ENCODE measurements at regions not wholly inside any gene's neighbourhood (a gene's known extent, or its start where the extent isn't known, plus 50 kb on each side); places are given as distances from the start of the nearest gene placed in this dataset.

DNA sequence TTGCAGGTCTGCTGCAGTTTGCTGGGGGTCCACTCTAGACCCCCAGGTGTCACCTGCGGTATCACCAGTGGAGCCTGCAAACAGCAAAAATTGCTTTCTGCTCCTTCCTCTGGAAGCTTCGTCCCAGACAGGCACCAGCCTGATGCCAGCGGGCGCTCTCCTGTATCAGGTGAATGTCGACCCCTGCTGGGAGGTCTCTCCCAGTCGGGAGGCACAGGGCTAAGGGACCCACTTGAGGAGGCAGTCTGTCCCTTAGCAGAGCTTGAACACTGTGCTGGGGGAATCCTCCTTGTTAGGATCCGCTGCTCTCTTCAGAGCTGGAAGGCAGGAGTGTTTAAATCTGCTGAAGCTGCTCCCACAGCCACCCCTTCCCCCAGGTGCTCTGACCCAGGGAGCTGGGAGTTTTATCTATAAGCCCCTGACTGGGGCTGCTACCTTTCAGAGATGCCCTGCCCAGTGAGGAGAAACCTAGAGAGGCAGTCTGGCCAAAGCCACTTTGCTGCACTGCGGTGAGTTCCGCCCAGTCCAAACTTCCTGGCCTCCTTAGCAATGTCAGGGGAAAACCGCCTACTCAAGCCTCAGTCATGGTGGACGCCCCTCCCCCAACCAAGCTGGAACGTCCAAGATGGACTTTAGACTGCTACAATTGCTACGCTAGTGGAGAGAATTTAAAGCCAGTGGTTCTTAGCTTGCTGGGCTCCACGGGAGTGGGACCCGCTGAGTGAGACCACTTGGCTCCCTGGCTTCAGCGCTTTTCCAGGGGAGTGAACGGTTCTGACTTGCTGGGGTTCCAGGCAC, 652.5 kb downstream of the KCNJ3 start:
- DNase-seq (ENCODE audit: extremely low read depth, low read depth, low spot score): no peak

DNA sequence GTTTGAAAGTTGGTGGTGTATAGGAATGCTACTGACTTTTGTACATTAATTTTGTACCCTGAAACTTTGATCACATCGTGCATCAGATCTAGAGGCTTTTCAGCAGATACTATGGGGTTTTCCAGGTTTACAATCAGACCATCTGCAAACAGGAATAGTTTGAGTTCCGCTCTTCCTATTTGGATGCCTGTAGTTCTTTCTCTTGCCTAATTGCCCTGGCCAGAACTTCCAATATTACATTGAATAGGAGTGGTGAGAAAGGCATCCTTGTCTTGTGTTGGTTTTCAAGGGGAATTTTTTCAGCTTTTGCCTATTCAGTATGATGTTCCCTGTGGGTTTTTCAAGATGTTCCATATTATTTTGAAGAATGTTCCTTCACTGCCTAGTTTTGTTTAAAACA, 633.5 kb downstream of the KCNJ3 start:
- no peak for DNase-seq (ENCODE audit: extremely low read depth, low read depth, low spot score)

DNA sequence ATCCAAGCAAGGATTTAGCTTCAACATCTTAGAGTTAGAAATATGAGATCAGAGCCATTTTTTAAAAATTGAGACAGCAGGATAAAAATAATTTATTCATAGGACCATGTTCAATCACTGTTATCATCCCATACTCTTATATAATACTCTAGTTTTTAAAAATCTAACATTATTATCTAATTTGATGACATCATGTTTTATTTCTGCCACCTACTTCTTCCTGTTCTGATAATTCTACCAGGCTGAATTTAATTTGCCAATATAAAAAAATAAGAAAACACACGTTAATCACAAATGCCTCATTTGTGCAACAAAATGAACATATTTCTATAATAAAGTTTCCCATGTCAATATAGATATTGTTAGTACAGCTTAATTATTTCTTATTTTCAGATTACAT, 621.7 kb downstream of the KCNJ3 start:
- no peak for DNase-seq (ENCODE audit: extremely low read depth, low read depth, low spot score)

DNA sequence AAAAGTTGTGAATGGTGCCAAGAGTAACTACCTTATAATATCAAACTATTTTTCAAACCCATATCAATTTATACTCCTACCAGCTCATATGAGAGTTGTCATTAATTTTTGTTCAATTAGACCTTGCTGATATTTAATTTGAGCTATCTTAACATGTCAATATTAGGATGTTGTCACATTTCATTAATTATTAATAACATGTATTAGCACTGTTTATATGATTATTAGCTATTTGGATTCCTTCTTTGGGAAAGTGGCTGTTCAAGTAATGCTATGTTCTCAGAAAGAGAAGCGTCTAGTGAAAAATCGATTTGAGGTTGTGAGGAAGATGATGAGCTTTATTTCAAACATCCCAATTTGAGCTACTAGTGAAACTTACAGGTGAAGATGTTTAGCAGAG, 620.2 kb downstream of the KCNJ3 start:
- no peak for DNase-seq (ENCODE audit: extremely low read depth, low read depth, low spot score)

DNA sequence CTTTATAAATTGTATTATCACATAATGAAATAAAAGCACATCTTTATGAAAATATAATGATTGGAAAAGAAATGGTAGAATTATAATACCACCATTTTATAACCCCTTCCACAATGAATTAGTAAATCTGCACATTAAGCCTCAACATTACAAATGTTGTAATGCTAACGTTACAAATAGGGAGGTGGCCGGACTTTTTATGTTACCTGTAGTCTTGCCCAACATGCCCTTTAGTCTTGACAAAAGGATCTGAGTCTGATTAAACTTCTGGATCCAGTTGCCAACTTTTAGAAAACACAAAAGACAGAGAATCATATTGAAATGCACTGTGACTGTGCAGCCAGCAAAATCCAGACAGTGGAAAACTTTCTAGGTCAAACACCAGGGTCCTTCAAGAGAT, 617.3 kb downstream of the KCNJ3 start:
- no peak for DNase-seq (ENCODE audit: extremely low read depth, low read depth, low spot score)

DNA sequence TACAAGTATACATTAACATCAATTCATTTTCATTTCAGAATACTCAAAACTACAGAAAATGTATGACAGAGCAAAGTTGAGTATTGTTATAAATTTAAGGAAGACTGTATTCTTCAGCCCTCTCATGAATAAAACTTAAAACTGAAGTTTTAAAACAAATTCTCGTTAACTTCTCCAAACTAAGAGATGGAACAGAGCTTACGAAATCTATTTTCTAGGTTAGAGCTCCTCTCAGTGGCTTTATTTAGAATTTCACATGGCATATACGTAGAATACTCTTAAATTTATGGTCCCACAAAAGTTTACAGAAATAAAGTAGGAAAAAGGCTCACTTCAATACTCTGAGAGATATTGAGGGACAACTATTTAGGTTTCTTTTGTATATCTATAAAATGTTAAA, 612.1 kb downstream of the KCNJ3 start:
- DNase-seq (ENCODE audit: extremely low read depth, low read depth, low spot score): peak; percentile 3

DNA sequence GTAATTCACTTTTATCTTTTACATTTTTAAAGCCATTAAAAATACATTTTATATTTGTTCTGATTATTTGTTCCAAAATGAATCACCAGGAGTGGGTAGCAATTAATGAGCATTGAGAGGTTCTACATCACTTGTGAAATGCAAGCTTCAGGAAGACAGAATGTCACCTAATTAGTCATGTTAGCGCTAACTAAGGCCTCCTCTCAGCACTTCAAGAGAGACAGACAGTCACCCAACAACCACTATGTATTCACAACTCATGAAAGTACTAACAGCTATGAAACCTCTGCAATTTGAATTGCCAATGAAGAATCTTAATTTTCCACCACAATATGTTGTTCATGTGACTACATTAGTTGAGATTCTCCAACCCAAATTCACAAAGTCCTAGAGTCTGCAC, 611.0 kb downstream of the KCNJ3 start:
- no peak for DNase-seq (ENCODE audit: extremely low read depth, low read depth, low spot score)

DNA sequence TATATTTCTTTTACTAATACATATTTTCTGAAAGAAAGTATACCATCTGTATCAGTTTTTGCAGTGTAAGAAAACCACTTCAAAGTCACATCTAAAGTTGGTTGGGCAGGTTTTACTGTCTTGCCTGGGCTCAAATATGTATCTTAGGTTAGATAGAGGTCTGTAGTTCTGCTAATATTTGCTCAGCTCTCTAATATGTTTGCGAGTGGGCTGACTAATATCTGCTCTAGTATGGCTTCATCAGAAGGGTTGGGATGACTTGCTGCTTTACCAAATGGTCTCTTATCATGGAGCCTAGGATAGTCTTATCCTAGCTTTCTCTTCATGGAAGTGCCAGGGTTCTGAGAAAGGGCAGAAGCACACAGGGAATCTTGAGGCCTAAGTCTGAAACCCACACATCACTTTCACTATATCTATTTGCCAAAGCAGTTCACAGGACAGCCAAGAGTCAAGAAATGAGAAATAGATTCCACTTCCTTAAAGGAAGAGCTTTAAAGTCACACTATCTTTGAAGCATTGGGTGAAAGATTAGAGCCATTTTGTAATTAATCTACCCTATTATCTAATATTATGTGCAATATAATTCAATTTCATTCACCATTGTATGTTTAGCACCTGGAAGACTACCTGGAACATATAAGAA, 610.0 kb downstream of the KCNJ3 start:
- no peak for DNase-seq (ENCODE audit: extremely low read depth, low read depth, low spot score)

DNA sequence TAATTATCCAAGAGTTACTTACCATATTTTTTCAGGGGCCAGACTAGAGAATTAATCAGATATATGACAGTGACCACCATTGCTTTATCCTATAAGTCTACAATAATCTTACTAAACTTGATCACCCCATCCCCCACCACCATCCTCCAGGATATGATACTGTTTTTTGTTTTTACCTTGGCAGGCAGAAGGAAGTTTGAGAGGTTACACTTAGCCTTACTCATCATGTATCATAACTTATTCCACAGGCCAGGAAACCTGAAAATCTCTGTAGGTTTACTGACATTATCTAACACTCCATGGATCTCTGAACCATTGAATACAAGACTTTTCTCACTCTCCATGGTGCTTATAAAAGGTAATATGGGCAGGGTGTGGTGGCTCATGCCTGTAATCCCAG, 602.7 kb downstream of the KCNJ3 start:
- no peak for DNase-seq (ENCODE audit: extremely low read depth, low read depth, low spot score)

DNA sequence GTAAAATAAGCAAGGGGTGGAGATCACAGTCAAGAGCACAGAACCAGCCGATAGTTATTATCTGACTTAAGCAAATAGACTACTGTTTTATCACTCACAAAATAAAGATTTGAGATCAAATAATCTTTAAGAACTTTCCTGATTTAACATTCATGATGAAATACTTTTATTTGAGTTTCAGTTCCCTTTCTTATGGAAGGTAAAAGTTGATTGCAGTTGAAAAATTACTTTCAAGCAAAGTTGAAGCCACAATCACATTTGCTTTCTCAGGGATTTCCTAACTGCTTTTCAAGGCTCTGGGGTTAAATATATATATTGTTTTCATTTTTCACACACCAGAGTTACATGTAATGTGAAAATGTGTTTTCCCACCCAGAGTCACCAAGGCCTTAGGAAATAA, 599.5 kb downstream of the KCNJ3 start:
- DNase-seq (ENCODE audit: extremely low read depth, low read depth, low spot score): no peak

DNA sequence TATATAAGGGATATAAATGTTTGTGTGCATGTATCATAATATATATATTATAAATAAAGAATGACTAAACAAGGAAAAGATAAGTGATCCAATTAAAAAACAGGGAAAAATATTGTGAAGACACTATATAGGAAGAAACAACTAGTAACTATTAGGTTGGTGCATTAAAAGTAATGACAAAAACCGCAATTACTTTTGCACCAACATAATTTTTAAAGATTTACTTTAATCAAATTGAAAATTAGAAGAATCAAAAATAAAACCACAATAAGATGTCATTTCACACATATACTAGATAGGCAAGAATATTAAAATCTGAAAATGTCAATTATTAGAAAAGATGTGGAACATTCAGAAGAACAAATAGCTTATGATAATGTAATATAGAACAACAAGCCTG, 595.9 kb downstream of the KCNJ3 start:
- no peak for DNase-seq (ENCODE audit: extremely low read depth, low read depth, low spot score)

DNA sequence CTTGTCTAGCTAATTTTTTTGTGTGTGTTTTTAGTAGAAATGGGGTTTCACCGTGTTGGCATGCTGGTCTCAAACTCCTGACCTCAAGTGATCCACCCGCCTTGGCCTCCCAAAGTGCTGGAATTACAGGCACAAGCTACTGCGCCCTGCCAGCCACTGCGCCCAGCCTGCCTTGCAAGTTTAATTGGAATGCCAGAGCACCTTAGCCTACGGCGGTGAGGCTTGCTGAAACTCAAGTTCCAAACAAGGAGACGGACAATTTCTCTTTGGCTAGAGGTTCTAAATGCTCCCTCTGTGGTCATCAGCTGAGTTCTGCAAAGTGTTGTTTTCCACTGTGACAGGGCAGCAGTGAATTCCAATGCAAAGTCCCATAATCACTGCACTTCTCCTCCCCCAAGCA, 583.4 kb downstream of the KCNJ3 start:
- DNase-seq (ENCODE audit: extremely low read depth, low read depth, low spot score): no peak

DNA sequence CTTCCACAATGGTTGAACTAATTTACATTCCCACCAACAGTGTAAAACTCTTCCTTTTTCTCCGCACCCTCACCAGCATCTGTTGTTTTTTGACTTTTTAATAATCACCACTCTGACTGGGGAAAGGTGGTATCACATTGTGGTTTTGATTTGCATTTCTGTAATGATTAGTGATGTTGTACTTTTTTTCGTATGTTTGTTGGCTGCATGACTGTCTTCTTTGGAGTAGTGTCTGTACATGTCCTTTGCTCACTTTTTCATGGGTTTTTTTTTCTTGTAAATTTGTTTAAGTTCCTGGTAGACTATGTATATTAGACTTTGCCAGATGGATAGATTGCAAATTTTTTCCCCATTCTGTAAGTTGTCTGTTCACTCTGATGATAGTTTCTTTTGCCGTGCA, 574.8 kb downstream of the KCNJ3 start:
- no peak for DNase-seq (ENCODE audit: extremely low read depth, low read depth, low spot score)

DNA sequence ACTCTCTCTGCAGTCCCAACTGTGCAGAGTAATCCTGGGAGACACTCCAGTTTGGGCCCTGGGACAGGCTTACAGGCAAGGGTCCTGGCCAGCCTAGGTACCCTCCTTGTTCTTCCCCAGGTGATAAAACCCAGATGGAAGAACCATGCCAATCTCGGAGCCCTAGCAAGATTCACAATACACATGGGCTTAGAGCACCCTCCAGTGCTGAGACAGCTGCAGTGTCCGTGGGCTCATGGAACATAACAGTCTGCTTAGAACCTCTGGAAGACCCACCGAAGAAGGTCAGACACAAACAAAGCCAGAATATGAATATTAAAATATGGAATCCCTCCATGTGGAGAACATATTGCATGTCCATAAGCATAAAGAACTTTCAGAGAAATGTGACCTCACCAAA, 568.1 kb downstream of the KCNJ3 start:
- DNase-seq (ENCODE audit: extremely low read depth, low read depth, low spot score): no peak

DNA sequence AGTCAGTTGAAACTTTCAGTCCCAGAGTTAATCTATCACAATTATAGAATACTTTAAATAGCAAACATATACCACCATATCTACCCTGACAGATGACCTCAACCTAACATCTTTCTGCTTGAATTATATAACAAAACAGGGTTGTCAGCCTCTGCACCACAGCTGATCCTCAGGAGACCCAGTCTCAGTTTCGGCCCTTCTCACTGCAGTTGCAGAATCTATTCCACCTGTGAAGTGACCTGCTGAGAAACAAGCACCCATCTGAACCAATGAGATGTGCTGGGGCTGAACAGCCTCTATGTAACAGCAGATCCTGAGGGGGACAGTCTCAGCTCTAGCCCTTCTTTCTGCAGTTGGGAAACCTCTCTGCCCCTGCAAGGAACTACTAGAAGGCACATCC, 567.6 kb downstream of the KCNJ3 start:
- DNase-seq (ENCODE audit: extremely low read depth, low read depth, low spot score): no peak

DNA sequence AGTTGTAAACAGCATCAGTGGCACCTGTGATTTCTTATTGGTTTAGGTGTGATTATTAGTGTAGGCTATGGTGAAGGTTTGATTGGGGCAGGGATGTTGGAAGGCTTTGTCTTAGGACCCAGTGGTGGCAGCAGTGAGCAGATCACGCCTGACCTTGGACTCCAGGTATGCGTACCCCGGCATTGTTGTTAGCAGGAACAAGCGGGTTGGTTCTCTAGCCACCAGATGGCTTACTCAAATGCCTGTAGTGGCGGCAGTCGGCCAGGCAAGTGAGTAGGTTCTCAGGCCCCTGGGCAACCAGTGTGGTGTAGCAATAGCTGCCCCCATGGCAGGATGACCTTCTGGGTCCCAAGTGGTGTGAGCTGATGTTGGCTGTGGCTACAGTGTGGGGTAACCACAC, 558.3 kb downstream of the KCNJ3 start:
- DNase-seq (ENCODE audit: extremely low read depth, low read depth, low spot score): no peak

DNA sequence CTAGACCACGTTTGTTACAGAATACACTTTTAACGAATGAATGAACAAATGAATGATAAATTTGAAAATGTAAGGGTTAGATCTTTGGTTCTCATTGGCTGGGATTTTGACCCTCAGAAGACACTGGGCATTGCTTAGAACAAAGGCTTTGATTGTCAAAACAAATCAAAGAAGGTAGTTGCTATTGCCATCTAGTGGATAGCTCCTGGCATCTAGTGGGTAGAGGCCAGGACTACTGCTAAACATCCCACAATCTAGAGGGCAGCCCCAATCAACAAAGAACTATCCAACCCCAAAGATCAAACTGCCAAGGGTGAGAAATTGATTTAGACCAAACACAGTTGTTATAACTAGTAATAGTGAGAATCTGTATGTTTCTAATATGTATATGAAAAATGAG, 552.3 kb downstream of the KCNJ3 start:
- peak; percentile 4 for DNase-seq (ENCODE audit: extremely low read depth, low read depth, low spot score)

DNA sequence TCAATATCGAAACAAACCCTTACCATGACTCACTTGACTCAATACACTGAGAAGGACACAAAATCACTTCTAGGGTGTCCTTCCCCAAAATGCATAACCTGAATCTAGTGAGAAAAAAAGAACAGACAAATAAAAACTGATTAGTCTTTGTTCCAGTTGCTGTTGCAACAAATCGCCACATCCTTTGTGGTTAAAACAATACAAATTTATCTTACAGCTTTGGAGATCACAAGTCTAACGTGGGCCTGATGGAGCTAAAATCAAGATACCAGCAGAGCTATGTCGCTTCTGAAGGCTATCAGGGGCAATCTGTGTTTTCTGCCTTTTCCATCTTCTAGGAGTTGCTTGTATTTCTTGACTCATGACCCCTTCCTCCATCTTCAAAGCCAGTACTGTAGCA, 541.7 kb downstream of the KCNJ3 start:
- DNase-seq (ENCODE audit: extremely low read depth, low read depth, low spot score): no peak

DNA sequence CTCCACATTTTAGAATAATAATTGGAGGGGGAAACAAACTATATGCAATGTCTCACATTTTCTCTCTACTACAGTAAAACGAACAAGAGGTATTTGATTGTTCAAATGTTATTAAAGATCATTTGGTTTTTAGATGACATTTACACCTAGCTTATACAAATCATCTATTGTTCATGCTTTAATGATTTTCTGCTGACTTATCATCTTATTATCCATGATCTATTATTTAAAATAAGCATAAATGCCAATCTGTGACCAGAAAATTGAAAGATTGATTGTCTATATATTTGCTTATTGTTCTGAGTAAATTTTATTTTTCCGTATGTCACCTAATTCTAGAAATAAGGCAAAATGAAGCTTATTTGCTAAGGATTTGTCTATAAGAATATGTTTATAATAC, 537.2 kb downstream of the KCNJ3 start:
- no peak for DNase-seq (ENCODE audit: extremely low read depth, low read depth, low spot score)

DNA sequence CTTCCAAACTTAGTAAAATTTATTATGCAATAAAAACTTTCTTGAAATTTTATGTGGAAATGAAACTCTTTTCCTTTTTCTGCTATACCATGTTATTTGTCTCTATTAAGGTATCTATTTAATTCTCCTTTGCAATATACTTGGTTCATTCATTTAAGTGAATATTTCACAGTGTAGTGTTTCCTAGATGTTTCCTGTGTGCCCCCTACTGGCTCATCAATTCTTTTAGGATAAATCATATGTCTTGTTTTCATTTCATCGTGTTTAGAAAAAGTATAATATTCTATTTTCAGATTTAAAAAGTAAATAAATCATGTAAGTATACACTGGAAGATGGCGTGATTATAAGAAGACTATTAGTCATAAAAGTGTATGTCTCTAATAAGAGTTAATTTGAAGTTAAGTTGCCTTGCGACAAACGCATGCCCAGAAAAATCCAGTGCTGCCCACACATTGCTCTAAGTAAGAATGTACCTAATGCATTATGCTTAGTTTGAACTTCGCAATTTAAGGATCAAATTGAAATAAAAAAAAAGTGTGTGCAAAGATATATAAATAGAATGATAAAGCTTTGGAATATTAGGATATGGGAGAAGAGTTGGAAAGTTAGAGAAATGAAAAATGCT, 525.4 kb downstream of the KCNJ3 start:
- peak; percentile 31 for DNase-seq (ENCODE audit: extremely low read depth, low read depth, low spot score)

DNA sequence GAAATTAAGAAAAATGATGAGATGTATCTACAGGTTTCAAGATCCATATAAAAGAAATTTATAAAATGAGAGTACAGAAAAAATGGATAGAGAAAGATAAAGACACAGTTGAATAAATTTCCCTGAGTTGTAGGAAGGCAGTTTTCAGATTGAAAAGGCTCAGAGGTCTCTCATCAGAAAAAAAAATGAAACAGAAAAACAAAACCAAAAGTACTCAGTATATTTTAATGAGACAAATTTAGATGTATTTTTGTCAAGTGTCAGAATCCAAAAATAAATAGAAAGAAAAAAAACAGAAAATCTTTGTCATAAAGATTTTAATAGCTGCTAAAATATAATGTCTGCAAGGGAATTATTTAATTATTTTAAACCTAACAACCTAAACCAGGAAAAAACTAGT, 520.5 kb downstream of the KCNJ3 start:
- DNase-seq (ENCODE audit: extremely low read depth, low read depth, low spot score): no peak

DNA sequence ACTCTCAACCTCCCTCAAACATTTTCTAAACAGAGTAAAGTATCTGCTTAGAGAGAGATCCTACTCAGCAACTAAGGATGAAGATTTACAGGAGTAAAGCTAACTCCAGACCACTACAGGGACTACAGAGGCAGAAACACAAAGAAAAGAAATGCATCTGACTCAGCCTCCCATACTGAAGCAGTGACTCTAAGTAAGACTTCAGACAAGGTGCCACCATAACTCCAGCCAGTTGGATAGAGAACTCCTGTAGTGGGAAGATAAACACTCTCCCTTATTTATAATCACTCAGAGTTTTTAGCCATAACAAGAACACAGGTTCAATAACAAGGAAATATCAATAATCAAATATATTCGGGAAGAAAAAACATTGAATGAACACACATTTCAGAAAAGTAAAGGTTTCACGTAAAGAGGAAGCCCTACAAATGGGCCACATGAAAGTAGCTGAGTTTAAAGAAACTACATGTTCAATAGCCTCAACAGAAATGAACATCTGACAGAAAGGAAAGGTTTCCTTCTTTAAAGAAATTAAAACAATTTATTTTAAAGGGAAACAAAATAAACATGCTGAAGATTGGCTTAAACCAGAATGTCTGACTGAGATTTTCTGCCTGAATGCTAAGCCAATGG, 519.9 kb downstream of the KCNJ3 start:
- no peak for DNase-seq (ENCODE audit: extremely low read depth, low read depth, low spot score)
